Activated CD4-positive, alpha-beta T cell treated with anti-CD3 and anti-CD28 coated beads for 36 hours (primary cell): ENCODE measurements at regions not wholly inside any gene's neighbourhood (a gene's known extent, or its start where the extent isn't known, plus 50 kb on each side); places are given as distances from the start of the nearest gene placed in this dataset.

Source experiments
- ATAC-seq: fragments of 200-7000 bp; cut with Tn5 transposase; one replicate; pipeline ENCODE4 v1.10.0; 2021; ENCODE audit warnings: mild to moderate bottlenecking, moderate library complexity
- CTCF ChIA-PET: fragments of 350-600 bp; sonication (Branson Sonifier 250); formaldehyde crosslinking; loops from one replicate; lab custom pipeline; 2021; ENCODE audit warnings: antibody characterized with exemption; lab: Charles Lee
- POLR2A ChIA-PET: fragments of 350-600 bp; sonication (Branson Sonifier 250); formaldehyde crosslinking; loops from one replicate; lab custom pipeline; 2021; ENCODE audit warnings: antibody characterized with exemption, inconsistent platforms; lab: Charles Lee
- DNase-seq: peaks from one replicate; pipeline ENCODE4 v3.0.0-alpha.2; 2020
- H3K27ac Mint-ChIP-seq: one replicate; pipeline ENCODE4 v1.8.0; 2021; ENCODE audit warnings: mixed read lengths
- H3K27me3 Mint-ChIP-seq: one replicate; pipeline ENCODE4 v1.8.0; 2021; ENCODE audit warnings: mixed read lengths
- H3K36me3 Mint-ChIP-seq: one replicate; pipeline ENCODE4 v1.8.0; 2021; ENCODE audit warnings: low read depth, mixed read lengths
- H3K4me1 Mint-ChIP-seq: one replicate; pipeline ENCODE4 v1.8.0; 2021; ENCODE audit warnings: mixed read lengths
- H3K4me3 Mint-ChIP-seq: one replicate; pipeline ENCODE4 v1.8.0; 2021; ENCODE audit warnings: mild to moderate bottlenecking, moderate library complexity, mixed read lengths
- H3K9me3 Mint-ChIP-seq: one replicate; pipeline ENCODE4 v1.8.0; 2021; ENCODE audit warnings: low read depth, mixed read lengths
- intact Hi-C, 2 experiments: fragments of 100-400 bp; cut with DNase I in 1 of 2; cut with micrococcal nuclease in 1 of 2; formaldehyde crosslinking; loops; one replicate each; pipeline versions ENCODE4 v1.14.2 to v1.15.1; 2022 to 2024; cut with DNase I, micrococcal nuclease

GRCh38 chr3:117117188-117117936 is 407.8 kb downstream of the TUSC7 start:
- Mint-ChIP-seq H3K27me3 (no peaks in the 10 kb centered on the region), H3K9me3 (no peaks in the 10 kb centered on the region), H3K4me3 (no peak overlapping the region), H3K27ac (no peak overlapping the region), H3K36me3 (no peaks in the 10 kb centered on the region), H3K4me1 (no peaks in the 10 kb centered on the region)
- POLR2A ChIA-PET: no interaction called here
- intact Hi-C loops: no loop called here
- ATAC-seq: no peak
- no peak for DNase-seq
- CTCF ChIA-PET: interaction anchor here (0.6 kb wide), 1 partner anchor 43 kb away, joined by 3 read pairs; no protein-coding TSS in a partner anchor

- Mint-ChIP-seq H3K9me3 (no peaks in the 10 kb centered on the region), H3K36me3 (no peaks in the 10 kb centered on the region), H3K27ac (no peak overlapping the region), H3K4me3 (no peak overlapping the region), H3K4me1 (no peaks in the 10 kb centered on the region), H3K27me3 (no peaks in the 10 kb centered on the region)
- ATAC-seq: no peak
- POLR2A ChIA-PET: no interaction called here
- CTCF ChIA-PET: no interaction called here
- DNase-seq: no peak
- intact Hi-C loops: no loop called here
These were observed 409.0 kb downstream of the TUSC7 start for GRCh38 chr3:117118604-117119003.

GRCh38 chr3:117120014-117120413 is 410.4 kb downstream of the TUSC7 start:
- POLR2A ChIA-PET: no interaction called here
- no peaks in the 10 kb centered on the region for H3K9me3 Mint-ChIP-seq

GRCh38 chr3:117122609-117123008 is 413.0 kb downstream of the TUSC7 start:
- DNase-seq (no peak), ATAC-seq (no peak)
- H3K9me3 Mint-ChIP-seq: no peaks in the 10 kb centered on the region
- ChIA-PET POLR2A (no interaction called here), CTCF (no interaction called here)
- H3K4me1 Mint-ChIP-seq: no peaks in the 10 kb centered on the region
- H3K27me3 Mint-ChIP-seq: no peaks in the 10 kb centered on the region
- intact Hi-C loops: no loop called here
- H3K36me3 Mint-ChIP-seq: no peaks in the 10 kb centered on the region
- H3K4me3 Mint-ChIP-seq: no peak overlapping the region
- H3K27ac Mint-ChIP-seq: no peak overlapping the region

More at GRCh38 chr3:117120014-117120413, 410.4 kb downstream of the TUSC7 start:
- ATAC-seq (no peak), DNase-seq (no peak)
- intact Hi-C loops: no loop called here
- Mint-ChIP-seq H3K36me3 (no peaks in the 10 kb centered on the region), H3K4me3 (no peak overlapping the region), H3K27ac (no peak overlapping the region), H3K4me1 (no peaks in the 10 kb centered on the region), H3K27me3 (no peaks in the 10 kb centered on the region)
- CTCF ChIA-PET: no interaction called here

- POLR2A ChIA-PET: no interaction called here
- DNase-seq (no peak), ATAC-seq (no peak)
- Mint-ChIP-seq H3K9me3 (no peaks in the 10 kb centered on the region), H3K27ac (no peak overlapping the region), H3K36me3 (no peaks in the 10 kb centered on the region), H3K4me1 (no peaks in the 10 kb centered on the region), H3K27me3 (no peaks in the 10 kb centered on the region), H3K4me3 (no peak overlapping the region)
- CTCF ChIA-PET: no interaction called here
- intact Hi-C loops: no loop called here
These were observed 416.9 kb downstream of the TUSC7 start for GRCh38 chr3:117126460-117126859.

GRCh38 chr3:117126946-117127546 is 417.5 kb downstream of the TUSC7 start:
- no peaks in the 10 kb centered on the region for H3K9me3 Mint-ChIP-seq
- ChIA-PET CTCF (no interaction called here), POLR2A (no interaction called here)
- H3K4me1 Mint-ChIP-seq: no peaks in the 10 kb centered on the region
- intact Hi-C loops: no loop called here
- no peak overlapping the region for H3K27ac Mint-ChIP-seq
- H3K27me3 Mint-ChIP-seq: no peaks in the 10 kb centered on the region
- DNase-seq: no peak
- H3K36me3 Mint-ChIP-seq: no peaks in the 10 kb centered on the region
- no peak for ATAC-seq
- H3K4me3 Mint-ChIP-seq: no peak overlapping the region

GRCh38 chr3:117128133-117128532 is 418.6 kb downstream of the TUSC7 start:
- intact Hi-C loops: no loop called here

GRCh38 chr3:117128872-117129271 is 419.3 kb downstream of the TUSC7 start:
- Mint-ChIP-seq H3K36me3 (no peaks in the 10 kb centered on the region), H3K4me1 (no peaks in the 10 kb centered on the region), H3K27ac (no peak overlapping the region), H3K9me3 (no peaks in the 10 kb centered on the region), H3K4me3 (no peak overlapping the region), H3K27me3 (no peaks in the 10 kb centered on the region)
- intact Hi-C loops: no loop called here
- POLR2A ChIA-PET: no interaction called here
- CTCF ChIA-PET: no interaction called here
- no peak for ATAC-seq
- DNase-seq: no peak

More at GRCh38 chr3:117128133-117128532, 418.6 kb downstream of the TUSC7 start:
- no peaks in the 10 kb centered on the region for H3K27me3 Mint-ChIP-seq
- DNase-seq: no peak
- no peak for ATAC-seq
- no peaks in the 10 kb centered on the region for H3K36me3 Mint-ChIP-seq
- H3K4me3 Mint-ChIP-seq: no peak overlapping the region
- ChIA-PET POLR2A (no interaction called here), CTCF (no interaction called here)
- no peaks in the 10 kb centered on the region for H3K9me3 Mint-ChIP-seq
- H3K27ac Mint-ChIP-seq: no peak overlapping the region
- H3K4me1 Mint-ChIP-seq: no peaks in the 10 kb centered on the region

- CTCF ChIA-PET: interaction anchor here (0.7 kb wide), 1 partner anchor 566 kb away, joined by 3 read pairs; no protein-coding TSS in a partner anchor
- POLR2A ChIA-PET: no interaction called here
- ATAC-seq (no peak), DNase-seq (no peak)
- intact Hi-C loops: no loop called here
- Mint-ChIP-seq H3K36me3 (no peaks in the 10 kb centered on the region), H3K27ac (no peak overlapping the region), H3K9me3 (no peaks in the 10 kb centered on the region), H3K27me3 (no peaks in the 10 kb centered on the region), H3K4me1 (no peaks in the 10 kb centered on the region), H3K4me3 (no peak overlapping the region)
These were observed 419.9 kb downstream of the TUSC7 start for GRCh38 chr3:117129516-117129915.

GRCh38 chr3:117130222-117130621 is 420.6 kb downstream of the TUSC7 start:
- Mint-ChIP-seq H3K9me3 (no peaks in the 10 kb centered on the region), H3K4me3 (no peak overlapping the region), H3K36me3 (no peaks in the 10 kb centered on the region), H3K27ac (no peak overlapping the region), H3K27me3 (no peaks in the 10 kb centered on the region), H3K4me1 (no peaks in the 10 kb centered on the region)
- DNase-seq: no peak
- no peak for ATAC-seq
- ChIA-PET CTCF (interaction anchor here (0.7 kb wide), 1 partner anchor 565 kb away, joined by 3 read pairs; no protein-coding TSS in a partner anchor), POLR2A (no interaction called here)
- intact Hi-C loops: no loop called here

GRCh38 chr3:117131259-117131658 is 421.7 kb downstream of the TUSC7 start:
- ATAC-seq (no peak), DNase-seq (no peak)
- no peaks in the 10 kb centered on the region for H3K9me3 Mint-ChIP-seq
- no peaks in the 10 kb centered on the region for H3K36me3 Mint-ChIP-seq
- CTCF ChIA-PET: no interaction called here
- no peak overlapping the region for H3K4me3 Mint-ChIP-seq
- no peaks in the 10 kb centered on the region for H3K27me3 Mint-ChIP-seq
- no peaks in the 10 kb centered on the region for H3K4me1 Mint-ChIP-seq
- no peak overlapping the region for H3K27ac Mint-ChIP-seq
- POLR2A ChIA-PET: no interaction called here
- intact Hi-C loops: no loop called here

GRCh38 chr3:117133066-117133465 is 423.5 kb downstream of the TUSC7 start:
- ATAC-seq (no peak), DNase-seq (no peak)
- ChIA-PET CTCF (no interaction called here), POLR2A (no interaction called here)
- Mint-ChIP-seq H3K27ac (no peak overlapping the region), H3K4me3 (no peak overlapping the region), H3K4me1 (no peaks in the 10 kb centered on the region), H3K27me3 (no peaks in the 10 kb centered on the region), H3K9me3 (no peaks in the 10 kb centered on the region), H3K36me3 (no peaks in the 10 kb centered on the region)
- intact Hi-C loops: no loop called here
